Neural cell (in vitro differentiated cells): ENCODE measurements at regions not wholly inside any gene's neighbourhood (a gene's known extent, or its start where the extent isn't known, plus 50 kb on each side); places are given as distances from the start of the nearest gene placed in this dataset.

Experiments used
- H2AFZ ChIP-seq: fragments of 200-600, 300-800 bp; sonication (generic), shearing (Covaris generic); 2 replicates; pipeline ENCODE4 v1.6.0; 2014; ENCODE audit warnings: low read depth, mild to moderate bottlenecking, antibody characterized with exemption, low read length, moderate library complexity
- H3F3A ChIP-seq: fragments of 200-600 bp; shearing (Covaris generic); 2 replicates; pipeline ENCODE4 v1.6.1; 2016; ENCODE audit warnings: mild to moderate bottlenecking, moderate library complexity, mixed read lengths, antibody characterized with exemption, low read length; ENCODE audit not compliant: insufficient read depth, poor library complexity, severe bottlenecking
- H3K27ac ChIP-seq: fragments of 200-600, 300-800 bp; sonication (generic), shearing (Covaris generic); 2 replicates; pipeline ENCODE4 v1.5.1; 2014; ENCODE audit warnings: mild to moderate bottlenecking, low read length, moderate library complexity
- H3K27me3 ChIP-seq: fragments of 300-800, 200-600 bp; sonication (generic), shearing (Covaris generic); 2 replicates; pipeline ENCODE4 v1.6.0; 2014; ENCODE audit warnings: mild to moderate bottlenecking, low read depth, low read length, moderate library complexity; ENCODE audit not compliant: insufficient read depth
- H3K36me3 ChIP-seq: fragments of 300-800, 200-600 bp; sonication (generic), shearing (Covaris generic); 2 replicates; pipeline ENCODE4 v1.5.1; 2014; ENCODE audit warnings: mild to moderate bottlenecking, antibody characterized with exemption, low read length, moderate library complexity; ENCODE audit not compliant: insufficient read depth
- H3K4me2 ChIP-seq: fragments of 300-800, 200-600 bp; sonication (generic), shearing (Covaris generic); 2 replicates; pipeline ENCODE4 v1.6.0; 2014; ENCODE audit warnings: mild to moderate bottlenecking, low read length
- H3K4me3 ChIP-seq: fragments of 300-800, 200-600 bp; sonication (generic), shearing (Covaris generic); 2 replicates; pipeline ENCODE4 v1.5.1; 2014; ENCODE audit warnings: mild to moderate bottlenecking, low read length, moderate library complexity
- H3K79me2 ChIP-seq: fragments of 200-600 bp; shearing (Covaris generic); replicated peaks from 2 replicates; pipeline ENCODE4 v1.6.0; 2014; ENCODE audit warnings: mild to moderate bottlenecking, low read length, moderate library complexity; ENCODE audit not compliant: insufficient read depth
- H3K9ac ChIP-seq: fragments of 300-800, 200-600 bp; sonication (generic), shearing (Covaris generic); 2 replicates; pipeline ENCODE4 v1.6.1; 2016; ENCODE audit warnings: mild to moderate bottlenecking, low read length, mixed read lengths
- H3K9me2 ChIP-seq: fragments of 200-600 bp; shearing (Covaris generic); 2 replicates; pipeline ENCODE4 v1.6.1; 2016; ENCODE audit warnings: mild to moderate bottlenecking, low read length, mixed read lengths; ENCODE audit not compliant: insufficient read depth
- H3K9me3 ChIP-seq: fragments of 200-600, 300-800 bp; sonication (generic), shearing (Covaris generic); 2 replicates; pipeline ENCODE4 v1.6.1; 2016; ENCODE audit warnings: mild to moderate bottlenecking, mixed run types, low read length, moderate library complexity, mixed read lengths
- H4K20me1 ChIP-seq: fragments of 200-600 bp; shearing (Covaris generic); 2 replicates; pipeline ENCODE4 v1.6.1; 2016; ENCODE audit warnings: mild to moderate bottlenecking, mixed run types; ENCODE audit not compliant: insufficient read depth
- EP300 ChIP-seq: fragments of 450-650 bp; conservative IDR thresholded peaks from 2 replicates; pipeline ENCODE4 v1.6.1; 2014; ENCODE audit warnings: antibody characterized with exemption, mild to moderate bottlenecking, moderate library complexity; ENCODE audit not compliant: poor library complexity, severe bottlenecking
- EZH2 ChIP-seq: fragments of 200-600, 300-800 bp; shearing (Covaris generic), sonication (generic); IDR thresholded peaks from 2 replicates; pipeline ENCODE4 v1.6.1; 2014; ENCODE audit warnings: antibody characterized with exemption, low read length, borderline replicate concordance, mild to moderate bottlenecking; ENCODE audit not compliant: insufficient read depth, poor library complexity, severe bottlenecking
- MXI1 ChIP-seq: fragments of 450-650 bp; conservative IDR thresholded peaks from 2 replicates; pipeline ENCODE4 v1.6.1; 2014; ENCODE audit warnings: antibody characterized with exemption, mild to moderate bottlenecking; ENCODE audit not compliant: poor library complexity, severe bottlenecking
- POLR2AphosphoS5 ChIP-seq: IDR thresholded peaks from 2 replicates; pipeline ENCODE4 v1.6.1; 2012
- RAD21 ChIP-seq: fragments of 450-650 bp; conservative IDR thresholded peaks from 2 replicates; pipeline ENCODE4 v1.6.1; 2014; ENCODE audit warnings: antibody characterized with exemption, mild to moderate bottlenecking, moderate library complexity
- REST ChIP-seq: IDR thresholded peaks from 2 replicates; pipeline ENCODE4 v1.6.1; 2012; ENCODE audit warnings: borderline replicate concordance
- SMC3 ChIP-seq: fragments of 450-650 bp; conservative IDR thresholded peaks from 2 replicates; pipeline ENCODE4 v1.6.1; 2014; ENCODE audit warnings: antibody characterized with exemption, mild to moderate bottlenecking, moderate library complexity; ENCODE audit not compliant: poor library complexity
- TAF1 ChIP-seq: IDR thresholded peaks from 2 replicates; pipeline ENCODE4 v1.6.1; 2012; ENCODE audit warnings: low read depth
- TF ChIP-seq, protein P1 (sequence below): fragments of 450-650 bp; IDR thresholded peaks from 2 replicates; pipeline ENCODE4 v1.5.1; 2014; ENCODE audit warnings: antibody characterized with exemption, mild to moderate bottlenecking, moderate library complexity; ENCODE audit not compliant: poor library complexity, severe bottlenecking

DNA sequence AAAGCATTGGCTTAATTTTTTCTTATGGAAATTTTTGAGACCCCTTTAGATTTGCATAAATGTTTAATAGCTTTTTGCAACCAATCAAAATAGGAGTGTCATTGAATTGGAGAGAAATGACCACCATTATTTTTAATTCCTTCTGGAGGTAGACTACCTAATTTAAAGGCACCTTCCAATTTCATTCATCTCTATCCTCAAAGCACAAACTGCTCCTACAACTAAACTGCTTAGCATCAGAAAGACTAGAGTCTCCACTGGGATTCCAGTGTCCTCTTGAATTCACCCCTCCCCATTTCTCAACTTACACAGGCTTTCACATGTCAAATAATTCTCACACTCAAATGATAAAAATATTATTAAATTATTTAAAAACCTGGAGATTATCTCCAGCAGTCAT is 168.4 kb downstream of the RPS29 start:
- Histone ChIP-seq H3K9ac (no peak overlapping the region), H3K4me2 (no peak overlapping the region), H3K9me3 (no peaks in the 10 kb centered on the region), H4K20me1 (no peaks in the 10 kb centered on the region), H3K27me3 (no peaks in the 10 kb centered on the region), H3K4me3 (no peak overlapping the region), H3K79me2 (no peaks in the 10 kb centered on the region), H2AFZ (no peak overlapping the region), H3K9me2 (no peaks in the 10 kb centered on the region), H3F3A (no peaks in the 10 kb centered on the region), H3K36me3 (no peaks in the 10 kb centered on the region), H3K27ac (no peak overlapping the region)
- TF ChIP-seq POLR2AphosphoS5: no peak
- no peak for TF ChIP-seq MXI1
- TF ChIP-seq EP300: no peak
- TF ChIP-seq, protein P1, sequence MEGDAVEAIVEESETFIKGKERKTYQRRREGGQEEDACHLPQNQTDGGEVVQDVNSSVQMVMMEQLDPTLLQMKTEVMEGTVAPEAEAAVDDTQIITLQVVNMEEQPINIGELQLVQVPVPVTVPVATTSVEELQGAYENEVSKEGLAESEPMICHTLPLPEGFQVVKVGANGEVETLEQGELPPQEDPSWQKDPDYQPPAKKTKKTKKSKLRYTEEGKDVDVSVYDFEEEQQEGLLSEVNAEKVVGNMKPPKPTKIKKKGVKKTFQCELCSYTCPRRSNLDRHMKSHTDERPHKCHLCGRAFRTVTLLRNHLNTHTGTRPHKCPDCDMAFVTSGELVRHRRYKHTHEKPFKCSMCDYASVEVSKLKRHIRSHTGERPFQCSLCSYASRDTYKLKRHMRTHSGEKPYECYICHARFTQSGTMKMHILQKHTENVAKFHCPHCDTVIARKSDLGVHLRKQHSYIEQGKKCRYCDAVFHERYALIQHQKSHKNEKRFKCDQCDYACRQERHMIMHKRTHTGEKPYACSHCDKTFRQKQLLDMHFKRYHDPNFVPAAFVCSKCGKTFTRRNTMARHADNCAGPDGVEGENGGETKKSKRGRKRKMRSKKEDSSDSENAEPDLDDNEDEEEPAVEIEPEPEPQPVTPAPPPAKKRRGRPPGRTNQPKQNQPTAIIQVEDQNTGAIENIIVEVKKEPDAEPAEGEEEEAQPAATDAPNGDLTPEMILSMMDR: no peak
- no peak for TF ChIP-seq TAF1
- no peak for TF ChIP-seq SMC3
- TF ChIP-seq EZH2: no peak
- no peak for TF ChIP-seq RAD21
- TF ChIP-seq REST: no peak

GRCh38 chr14:49408187-49408933 is 177.8 kb downstream of the RPS29 start:
- Histone ChIP-seq H3K9ac (no peak overlapping the region), H3K4me2 (no peak overlapping the region), H3K27ac (peak overlapping the region; percentile 9), H3K9me2 (no peaks in the 10 kb centered on the region), H3K9me3 (no peaks in the 10 kb centered on the region), H3K79me2 (no peaks in the 10 kb centered on the region), H3K4me3 (no peak overlapping the region), H3K36me3 (no peaks in the 10 kb centered on the region), H3F3A (no peaks in the 10 kb centered on the region), H4K20me1 (no peaks in the 10 kb centered on the region), H3K27me3 (no peaks in the 10 kb centered on the region), H2AFZ (no peak overlapping the region)
- TF ChIP-seq EP300 (peak; percentile 72), REST (peak; percentile 99), POLR2AphosphoS5 (peak; percentile 63)
- TF ChIP-seq, protein P1: no peak
